BE2C (cell line): ENCODE measurements at regions not wholly inside any gene's neighbourhood (a gene's known extent, or its start where the extent isn't known, plus 50 kb on each side); places are given as distances from the start of the nearest gene placed in this dataset.

ENCODE experiments used
- DNase-seq: peaks from one replicate; pipeline ENCODE4 v3.0.0-alpha.2; 2020
- H3K27me3 ChIP-seq: fragments of 250-450 bp; sonication (Bioruptor Pico); 2 replicates; pipeline ENCODE4 v1.5.1; 2020; ENCODE audit warnings: mild to moderate bottlenecking
- H3K36me3 ChIP-seq: fragments of 250-450 bp; sonication (Bioruptor Pico); 2 replicates; pipeline ENCODE4 v1.5.1; 2020; ENCODE audit warnings: mild to moderate bottlenecking
- H3K4me1 ChIP-seq: fragments of 250-450 bp; sonication (Bioruptor Pico); 2 replicates; pipeline ENCODE4 v1.5.1; 2020
- H3K4me3 ChIP-seq: 2 replicates; pipeline ENCODE4 v1.5.1; 2011; ENCODE audit warnings: low read depth, low read length
- H3K9me3 ChIP-seq: fragments of 250-450 bp; sonication (Bioruptor Pico); 2 replicates; pipeline ENCODE4 v1.5.1; 2020
- CTCF ChIP-seq: IDR thresholded peaks from 2 replicates; pipeline ENCODE4 v1.5.1; 2012; ENCODE audit warnings: mild to moderate bottlenecking, low read depth, low read length

- H3K4me1 ChIP-seq = no peaks in the 10 kb centered on the region
- H3K36me3 ChIP-seq = no peaks in the 10 kb centered on the region
- DNase-seq = no peak
- no peak overlapping the region for H3K4me3 ChIP-seq
- H3K27me3 ChIP-seq = no peaks in the 10 kb centered on the region
- TF ChIP-seq CTCF = no peak
- peaks cover 3% of the 10 kb centered on the region; the same call in 1 of the 2 replicates for H3K9me3 ChIP-seq
These were observed 173.0 kb downstream of the KIF26A start for GRCh38 chr14:104311358-104311757.

DNA sequence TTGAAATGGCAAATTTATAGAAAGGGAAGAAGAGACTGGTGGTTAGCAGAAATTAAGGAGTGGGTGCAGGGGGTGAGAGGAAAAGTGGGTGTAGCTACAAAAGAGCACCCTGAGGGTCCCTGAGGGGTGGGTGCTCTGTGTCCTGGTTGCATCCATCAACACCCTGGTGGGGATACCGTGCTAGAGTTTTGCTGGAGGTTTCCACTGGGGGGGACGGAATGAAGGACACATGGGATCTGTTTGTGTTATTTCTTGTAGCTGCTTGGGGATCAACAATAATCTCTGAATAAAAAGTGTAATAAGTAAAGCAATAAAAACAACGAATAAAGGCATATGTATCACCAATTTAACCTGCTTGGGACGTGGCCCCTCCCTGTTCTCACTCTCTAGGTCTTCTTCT lies 175.3 kb downstream of the KIF26A start:
- Histone ChIP-seq H3K9me3 (peaks cover 3% of the 10 kb centered on the region; the same call in 1 of the 2 replicates), H3K4me3 (no peak overlapping the region), H3K36me3 (no peaks in the 10 kb centered on the region), H3K4me1 (no peaks in the 10 kb centered on the region), H3K27me3 (no peaks in the 10 kb centered on the region)
- no peak for TF ChIP-seq CTCF
- no peak for DNase-seq

DNA sequence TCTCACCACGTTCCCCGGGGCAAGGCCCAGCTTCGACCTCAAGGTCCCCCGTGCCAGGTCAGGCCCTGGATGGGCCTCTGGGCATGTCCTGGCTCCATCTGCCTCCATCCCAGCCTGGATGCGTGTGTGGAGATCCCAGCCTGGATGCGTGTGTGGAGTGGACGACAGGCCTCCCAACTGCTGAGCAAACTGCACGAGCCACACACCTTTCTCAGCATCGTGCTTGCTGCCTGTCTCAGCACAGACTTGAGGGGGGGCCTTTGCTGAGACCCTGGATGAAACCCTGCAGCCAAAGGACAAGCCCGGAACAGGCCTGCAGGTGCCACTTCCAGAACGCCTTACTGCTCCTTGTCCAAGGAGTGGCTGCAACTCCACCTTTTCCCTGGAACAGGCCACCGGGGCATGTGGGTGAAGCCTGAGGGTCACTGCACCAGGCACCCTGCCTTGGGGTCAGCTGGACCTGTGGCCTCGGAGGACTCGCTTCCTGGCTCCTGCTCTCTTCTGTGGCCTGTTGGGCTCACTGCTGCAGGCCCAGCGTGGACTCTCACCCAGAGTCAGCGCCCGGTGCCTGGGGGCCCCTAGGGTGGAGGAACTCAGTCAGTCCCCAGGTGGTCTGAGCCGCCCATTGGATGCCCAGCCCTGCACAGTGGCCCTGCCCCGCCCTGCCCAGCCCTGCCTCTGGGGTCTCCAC lies 176.0 kb downstream of the KIF26A start:
- no peak overlapping the region for H3K4me3 ChIP-seq
- TF ChIP-seq CTCF = no peak
- peaks cover 3% of the 10 kb centered on the region; the same call in 1 of the 2 replicates for H3K9me3 ChIP-seq
- DNase-seq = no peak
- no peaks in the 10 kb centered on the region for H3K27me3 ChIP-seq
- H3K36me3 ChIP-seq = no peaks in the 10 kb centered on the region
- peaks cover under 1% of the 10 kb centered on the region; the same call in 1 of the 2 replicates for H3K4me1 ChIP-seq

DNA sequence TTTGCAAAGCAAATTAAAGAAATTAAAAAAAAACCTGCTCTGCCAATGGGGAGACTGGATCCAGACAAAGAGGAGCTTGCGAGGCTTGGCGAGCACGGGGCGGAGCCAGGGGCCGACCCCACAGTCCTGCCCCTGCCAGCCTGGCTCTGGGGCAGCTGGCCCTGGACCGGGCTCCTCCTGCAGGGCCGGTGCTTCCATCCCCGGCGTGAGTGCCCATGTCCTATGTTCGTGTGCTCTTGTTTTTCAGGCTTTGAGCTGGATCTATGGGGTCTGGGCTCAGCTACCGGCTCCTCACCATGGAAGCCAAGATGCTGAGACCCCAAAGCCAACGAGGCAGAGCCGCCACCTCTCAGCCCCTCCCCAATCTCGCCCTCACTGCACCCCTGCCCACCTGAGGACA lies 176.8 kb downstream of the KIF26A start:
- no peaks in the 10 kb centered on the region for H3K36me3 ChIP-seq
- peaks cover 3% of the 10 kb centered on the region; the same call in 1 of the 2 replicates for H3K9me3 ChIP-seq
- DNase-seq = no peak
- no peaks in the 10 kb centered on the region for H3K27me3 ChIP-seq
- no peak for TF ChIP-seq CTCF
- H3K4me3 ChIP-seq = no peak overlapping the region
- peaks cover 8% of the 10 kb centered on the region for H3K4me1 ChIP-seq

DNA sequence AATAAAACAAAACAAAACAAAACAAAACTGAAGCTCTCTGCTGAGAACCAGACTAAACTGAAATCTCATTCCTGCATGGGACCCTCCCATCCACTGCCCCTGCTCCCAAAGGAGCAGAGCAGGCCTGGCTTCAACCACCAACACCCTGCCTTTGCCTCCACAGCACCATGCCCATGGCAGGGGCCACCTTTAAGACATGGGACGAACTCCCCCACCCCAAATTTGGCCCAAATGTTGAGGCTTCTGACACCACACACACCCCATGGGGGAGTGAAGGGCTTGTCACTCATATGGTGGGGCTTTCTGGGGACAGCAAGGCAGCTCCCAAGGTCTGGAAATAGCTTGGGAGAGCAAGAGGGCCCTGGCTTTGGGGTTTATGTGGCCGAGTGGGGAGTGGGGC lies 177.2 kb downstream of the KIF26A start:
- peaks cover 8% of the 10 kb centered on the region for H3K4me1 ChIP-seq
- TF ChIP-seq CTCF = no peak
- no peaks in the 10 kb centered on the region for H3K36me3 ChIP-seq
- DNase-seq = no peak
- H3K27me3 ChIP-seq = no peaks in the 10 kb centered on the region
- no peak overlapping the region for H3K4me3 ChIP-seq
- H3K9me3 ChIP-seq = peaks cover 3% of the 10 kb centered on the region; the same call in 1 of the 2 replicates

DNA sequence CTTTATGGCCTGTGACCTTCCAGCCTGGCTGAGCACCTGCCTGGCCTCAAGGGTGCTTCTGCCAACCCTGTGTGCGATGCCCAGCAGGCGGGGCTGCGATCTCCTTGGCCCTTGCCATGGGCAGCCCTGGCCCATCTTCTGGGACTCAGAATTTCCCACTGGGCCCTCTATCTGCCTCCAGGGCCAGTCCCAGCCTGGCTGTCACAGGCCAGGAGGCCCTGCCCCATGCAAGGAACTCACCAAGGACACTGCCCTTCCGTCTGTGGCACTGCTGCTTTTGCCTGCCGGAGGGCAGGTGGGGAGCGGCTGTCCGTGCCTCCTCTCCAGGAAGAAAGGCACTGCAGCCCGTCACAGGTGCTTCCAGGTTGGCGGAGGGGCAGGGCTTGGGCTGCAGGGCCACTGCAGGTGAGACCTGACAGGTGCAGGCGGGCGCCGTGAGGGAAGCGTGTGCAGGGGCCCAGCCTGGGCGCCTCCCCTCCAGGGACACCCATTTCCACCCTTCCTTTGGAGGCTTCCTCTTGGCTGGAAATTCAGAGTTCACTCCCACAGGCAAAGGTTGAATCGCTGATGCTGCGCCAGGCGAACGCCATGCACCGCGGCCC lies 177.8 kb downstream of the KIF26A start:
- no peak for TF ChIP-seq CTCF
- peaks cover 8% of the 10 kb centered on the region for H3K4me1 ChIP-seq
- peaks cover 1% of the 10 kb centered on the region; the same call in 1 of the 2 replicates for H3K9me3 ChIP-seq
- H3K27me3 ChIP-seq = no peaks in the 10 kb centered on the region
- no peak overlapping the region for H3K4me3 ChIP-seq
- no peaks in the 10 kb centered on the region for H3K36me3 ChIP-seq
- DNase-seq = no peak
